ENCODE measurements at regions not wholly inside any gene's neighbourhood (a gene's known extent, or its start where the extent isn't known, plus 50 kb on each side); places are given as distances from the start of the nearest gene placed in this dataset.
"Not testable (repeated sequence)": the region's sequence is repeated elsewhere in the genome, so short reads cannot be mapped to it uniquely, and the experiment has no call there.

DNA sequence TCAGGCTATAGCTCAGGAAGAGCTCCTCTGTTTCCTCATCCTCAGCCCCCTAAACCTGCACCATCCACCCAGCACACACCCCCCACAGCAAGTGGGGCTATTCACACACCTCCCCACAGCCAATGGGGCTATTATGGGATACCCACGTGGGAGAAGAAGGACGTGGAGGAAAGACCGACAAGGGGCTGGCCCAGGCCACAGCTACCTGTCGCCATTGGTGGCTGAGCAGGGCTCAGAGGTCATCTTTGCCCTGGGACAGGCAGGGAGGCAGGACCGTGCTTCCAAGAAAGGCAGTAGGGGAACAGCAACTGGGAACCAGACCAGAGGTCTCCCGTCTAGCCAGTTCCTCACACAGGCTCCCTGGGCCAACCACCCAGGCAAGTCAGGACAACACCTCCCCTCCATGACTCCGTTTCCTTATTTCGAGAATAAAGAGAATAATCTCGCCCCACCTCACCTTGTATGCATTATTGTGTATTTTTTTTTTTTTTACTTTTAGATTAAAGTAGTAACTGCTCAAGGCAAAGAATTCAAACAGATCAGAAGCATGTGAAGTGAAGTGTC is 92.3 kb upstream of the TARDBP start:
- DNase-seq (ENCODE audit: insufficient read length, low spot score) (no peak), FAIRE-seq (no peak)
- TF ChIP-seq, protein P1, sequence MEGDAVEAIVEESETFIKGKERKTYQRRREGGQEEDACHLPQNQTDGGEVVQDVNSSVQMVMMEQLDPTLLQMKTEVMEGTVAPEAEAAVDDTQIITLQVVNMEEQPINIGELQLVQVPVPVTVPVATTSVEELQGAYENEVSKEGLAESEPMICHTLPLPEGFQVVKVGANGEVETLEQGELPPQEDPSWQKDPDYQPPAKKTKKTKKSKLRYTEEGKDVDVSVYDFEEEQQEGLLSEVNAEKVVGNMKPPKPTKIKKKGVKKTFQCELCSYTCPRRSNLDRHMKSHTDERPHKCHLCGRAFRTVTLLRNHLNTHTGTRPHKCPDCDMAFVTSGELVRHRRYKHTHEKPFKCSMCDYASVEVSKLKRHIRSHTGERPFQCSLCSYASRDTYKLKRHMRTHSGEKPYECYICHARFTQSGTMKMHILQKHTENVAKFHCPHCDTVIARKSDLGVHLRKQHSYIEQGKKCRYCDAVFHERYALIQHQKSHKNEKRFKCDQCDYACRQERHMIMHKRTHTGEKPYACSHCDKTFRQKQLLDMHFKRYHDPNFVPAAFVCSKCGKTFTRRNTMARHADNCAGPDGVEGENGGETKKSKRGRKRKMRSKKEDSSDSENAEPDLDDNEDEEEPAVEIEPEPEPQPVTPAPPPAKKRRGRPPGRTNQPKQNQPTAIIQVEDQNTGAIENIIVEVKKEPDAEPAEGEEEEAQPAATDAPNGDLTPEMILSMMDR (IDR thresholded peaks at IDR 0.05; ENCODE audit: insufficient read depth, missing control alignments): no peak

DNA sequence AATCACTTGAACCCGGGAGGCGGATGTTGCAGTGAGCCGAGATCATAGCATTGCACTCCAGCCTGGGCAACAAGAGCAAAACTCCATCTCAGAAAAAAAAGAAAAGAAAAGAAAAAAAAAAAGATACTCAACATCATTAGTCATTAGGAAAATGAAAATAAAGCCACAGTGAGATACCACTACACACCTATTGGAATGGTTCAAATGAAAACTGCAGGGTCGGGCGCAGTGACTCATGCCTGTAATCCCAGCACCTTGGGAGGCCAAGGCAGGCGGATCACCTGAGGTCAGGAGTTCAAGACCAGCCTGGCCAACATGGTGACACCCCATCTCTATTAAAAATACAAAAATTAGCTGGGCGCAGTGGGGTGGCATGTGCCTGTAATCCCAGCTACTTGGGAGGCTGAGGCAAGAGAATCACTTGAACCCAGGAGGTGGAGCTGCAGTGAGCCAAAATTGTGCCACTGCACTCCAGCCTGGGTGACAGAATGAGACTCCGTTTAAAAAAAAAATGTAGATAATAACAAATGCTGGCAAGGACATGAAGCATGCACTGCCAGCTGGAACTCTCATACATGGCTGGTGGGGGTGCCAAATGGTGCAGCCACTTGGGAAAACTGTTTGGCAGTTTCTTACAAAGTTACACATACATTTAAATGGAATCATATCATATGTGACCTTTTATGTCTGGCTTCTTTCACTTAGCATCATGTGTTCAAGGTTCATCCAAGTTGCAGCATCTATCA is 90.0 kb upstream of the TARDBP start:
- FAIRE-seq; DNase-seq (ENCODE audit: insufficient read length, low spot score): not testable (repeated sequence)

DNA sequence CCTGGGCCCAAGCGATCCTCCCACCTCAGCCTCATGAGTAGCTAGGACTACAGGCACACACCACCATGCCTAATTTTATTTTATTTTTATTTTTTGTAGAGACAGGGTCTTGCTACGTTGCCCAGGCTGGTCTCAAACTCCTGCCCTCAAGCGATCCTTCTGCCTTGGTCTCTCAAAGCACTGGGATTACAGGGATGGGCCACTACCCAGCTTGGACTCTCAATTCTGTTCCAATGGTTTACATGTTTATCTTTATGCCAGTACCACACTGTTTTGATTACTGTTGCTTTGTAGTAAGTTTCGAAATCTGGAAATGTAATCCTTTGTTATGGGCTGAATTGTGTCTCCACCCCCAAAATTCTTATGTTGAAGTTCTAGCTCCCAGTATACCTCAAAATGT is 88.4 kb upstream of the TARDBP start:
- DNase-seq (ENCODE audit: insufficient read length, low spot score) (no peak), FAIRE-seq (no peak)
- TF ChIP-seq, protein P1 (IDR thresholded peaks at IDR 0.05; ENCODE audit: insufficient read depth, missing control alignments): no peak

DNA sequence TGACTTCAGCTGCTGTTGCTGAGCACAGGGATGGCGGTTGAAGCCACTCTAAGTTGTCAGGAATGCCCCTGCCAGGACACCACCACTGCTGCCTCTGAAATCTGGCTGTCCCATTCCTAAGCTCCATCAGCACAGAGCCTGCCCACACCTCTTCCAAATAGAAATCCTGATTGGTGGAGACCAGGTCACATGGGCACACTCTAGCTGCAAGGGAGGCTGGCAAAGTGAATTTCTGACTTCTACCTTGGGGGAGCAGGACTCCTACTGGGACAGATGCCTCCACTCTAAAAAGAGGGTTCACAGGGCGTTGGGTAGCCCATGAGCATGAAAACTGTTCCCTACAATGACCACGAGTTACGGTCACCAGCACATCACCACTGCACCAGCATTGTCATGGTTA is 83.8 kb upstream of the TARDBP start:
- FAIRE-seq (no peak), DNase-seq (ENCODE audit: insufficient read length, low spot score) (no peak)
- TF ChIP-seq, protein P1 (IDR thresholded peaks at IDR 0.05; ENCODE audit: insufficient read depth, missing control alignments): no peak

DNA sequence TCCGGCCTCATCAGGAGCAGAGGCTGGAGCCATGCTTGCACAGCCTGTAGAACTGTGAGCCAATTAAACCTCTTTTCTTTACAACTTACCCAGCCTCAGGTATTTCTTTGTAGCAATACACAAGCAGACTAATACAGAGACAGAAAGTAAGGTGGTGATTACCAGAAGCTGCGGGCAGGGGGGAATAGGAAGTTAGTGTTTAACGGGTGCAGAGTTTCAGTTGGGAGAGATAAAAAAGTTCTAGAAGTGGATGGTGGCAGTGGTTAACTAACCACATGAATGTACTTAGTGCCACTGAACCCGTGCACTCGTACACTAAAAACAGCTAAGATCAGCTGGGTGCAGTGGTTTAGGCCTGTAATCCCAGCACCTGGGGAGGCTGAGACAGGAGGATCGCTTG is 80.4 kb upstream of the TARDBP start:
- TF ChIP-seq, protein P1 (IDR thresholded peaks at IDR 0.05; ENCODE audit: insufficient read depth, missing control alignments): no peak
- no peak for DNase-seq (ENCODE audit: insufficient read length, low spot score)
- no peak for FAIRE-seq

DNA sequence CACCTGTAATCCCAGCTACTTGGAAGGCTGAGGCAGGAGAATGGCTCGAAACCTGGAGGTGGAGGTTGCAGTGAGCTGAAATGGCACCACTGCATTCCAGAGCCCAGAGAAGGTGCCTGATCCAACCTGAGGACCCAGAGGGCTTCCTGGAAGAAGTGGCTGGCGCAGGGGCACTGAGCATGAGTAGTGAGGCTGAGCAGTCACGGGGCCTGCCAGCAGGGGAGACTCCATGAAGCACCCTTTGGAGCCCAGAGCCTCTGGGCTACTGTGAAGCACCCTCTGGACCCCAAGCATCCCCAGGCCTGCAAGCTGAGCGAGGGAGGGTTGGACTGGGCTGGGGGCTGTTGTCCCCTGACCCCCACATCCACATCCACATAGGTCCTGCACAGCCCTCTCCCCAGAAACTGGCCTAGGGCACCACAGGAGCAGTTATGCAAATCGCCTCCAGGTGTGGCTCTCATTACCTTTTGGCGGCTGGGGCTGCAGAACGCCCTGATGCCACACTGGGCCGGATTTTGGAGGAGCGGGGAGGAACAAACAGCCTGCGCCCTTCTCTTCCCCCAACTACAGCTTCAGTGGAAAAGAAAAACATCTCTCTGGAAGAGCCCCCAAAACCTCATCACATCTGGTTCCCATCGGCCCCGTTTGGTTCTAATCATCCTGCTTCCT is 78.2 kb upstream of the TARDBP start:
- no peak for FAIRE-seq

DNA sequence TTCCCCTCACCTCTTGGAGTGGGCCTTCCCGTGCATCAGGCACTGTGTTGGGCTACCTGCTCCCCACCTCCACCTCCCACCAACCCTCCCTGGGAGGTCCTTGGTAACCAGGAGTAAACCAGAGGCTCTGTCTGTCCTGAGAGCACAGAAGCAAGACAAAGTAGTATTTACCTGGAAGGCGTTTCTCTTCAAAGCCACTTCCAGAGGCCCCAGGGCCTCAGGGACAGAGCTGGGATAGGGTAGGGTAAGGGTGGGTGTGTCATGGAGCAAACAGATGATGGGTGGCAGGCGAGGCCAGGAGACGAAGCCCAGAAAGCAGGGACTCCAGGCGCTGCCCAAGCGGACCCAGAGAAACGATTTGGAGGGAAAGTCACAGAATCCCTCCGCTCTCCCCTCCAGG is 77.2 kb upstream of the TARDBP start:
- FAIRE-seq: no peak
- no peak for DNase-seq (ENCODE audit: insufficient read length, low spot score)
- TF ChIP-seq, protein P1 (IDR thresholded peaks at IDR 0.05; ENCODE audit: insufficient read depth, missing control alignments): no peak

More for the DNA sequence above, 78.2 kb upstream of the TARDBP start:
- DNase-seq (ENCODE audit: insufficient read length, low spot score): no peak
- TF ChIP-seq, protein P1 (IDR thresholded peaks at IDR 0.05; ENCODE audit: insufficient read depth, missing control alignments): no peak
